ENCODE measurements at regions not wholly inside any gene's neighbourhood (a gene's known extent, or its start where the extent isn't known, plus 50 kb on each side); places are given as distances from the start of the nearest gene placed in this dataset.

- H3K9ac ChIP-seq (ENCODE audit: low read length) = no peak overlapping the region
- TF ChIP-seq CTCF (IDR thresholded peaks at IDR 0.05; ENCODE audit: insufficient read depth, low read depth, low read length) (no peak), EZH2 (IDR thresholded peaks at IDR 0.05; ENCODE audit: insufficient read depth, low read length) (no peak)
- no peak overlapping the region for H3K4me3 Mint-ChIP-seq (ENCODE audit: unreplicated experiment)
Observed at GRCh38 chr12:87756721-87757120, 272.5 kb downstream of the C12orf50 start.

DNA sequence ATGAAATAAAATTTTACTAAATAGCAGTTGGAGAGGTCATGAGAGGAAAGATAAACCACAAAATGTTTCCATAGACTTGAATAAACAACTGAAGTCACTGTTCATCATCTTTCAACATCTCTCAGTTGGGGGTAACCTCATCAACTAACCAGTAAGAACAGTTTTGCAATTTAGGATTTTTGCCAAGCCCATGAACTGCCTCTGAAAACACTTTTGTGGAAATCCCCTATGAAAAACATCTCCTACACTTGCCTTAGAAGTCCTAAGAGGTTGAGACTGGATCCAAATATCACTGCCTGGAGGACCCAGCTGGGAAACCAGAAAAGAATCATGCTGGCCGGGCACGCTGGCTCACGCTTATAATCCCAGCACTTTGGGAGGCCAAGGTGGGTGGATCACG, 273.1 kb downstream of the C12orf50 start:
- Mint-ChIP-seq H3K36me3 (ENCODE audit: low read depth, unreplicated experiment) (no peaks in the 10 kb centered on the region), H3K27ac (ENCODE audit: unreplicated experiment) (no peak overlapping the region), H3K27me3 (ENCODE audit: low read depth, unreplicated experiment) (no peaks in the 10 kb centered on the region), H3K4me3 (ENCODE audit: unreplicated experiment) (no peak overlapping the region), H3K9me3 (ENCODE audit: unreplicated experiment) (no peaks in the 10 kb centered on the region), H3K4me1 (ENCODE audit: low read depth, unreplicated experiment) (peaks cover 3% of the 10 kb centered on the region)
- Histone ChIP-seq H3K4me1 (ENCODE audit: insufficient read depth, low read length) (no peaks in the 10 kb centered on the region), H3K36me3 (ENCODE audit: insufficient read depth, low read length) (no peaks in the 10 kb centered on the region), H3K27me3 (ENCODE audit: insufficient read depth, low read length) (no peaks in the 10 kb centered on the region), H2AFZ (ENCODE audit: low read depth, low read length) (no peak overlapping the region), H3K4me2 (ENCODE audit: low read length) (no peak overlapping the region), H3K27ac (ENCODE audit: low read depth, low read length) (peak overlapping the region; percentile 44), H3K4me3 (ENCODE audit: insufficient read depth, low read depth, low read length) (no peak overlapping the region), H3K79me2 (ENCODE audit: insufficient read depth, low read length) (no peaks in the 10 kb centered on the region), H4K20me1 (ENCODE audit: insufficient read depth, low read length) (no peaks in the 10 kb centered on the region), H3K9me3 (ENCODE audit: insufficient read depth, low read depth, low read length) (no peaks in the 10 kb centered on the region), H3K9ac (ENCODE audit: low read length) (no peak overlapping the region)
- TF ChIP-seq CTCF (IDR thresholded peaks at IDR 0.05; ENCODE audit: insufficient read depth, low read depth, low read length) (no peak), EZH2 (IDR thresholded peaks at IDR 0.05; ENCODE audit: insufficient read depth, low read length) (no peak)
- peak; percentile 94 for DNase-seq (ENCODE audit: low read depth)
- FAIRE-seq = no peak

More at GRCh38 chr12:87756721-87757120, 272.5 kb downstream of the C12orf50 start:
- H3K4me1 ChIP-seq (ENCODE audit: insufficient read depth, low read length) = no peaks in the 10 kb centered on the region
- no peaks in the 10 kb centered on the region for H3K36me3 Mint-ChIP-seq (ENCODE audit: low read depth, unreplicated experiment)
- H3K79me2 ChIP-seq (ENCODE audit: insufficient read depth, low read length) = no peaks in the 10 kb centered on the region
- H3K36me3 ChIP-seq (ENCODE audit: insufficient read depth, low read length) = no peaks in the 10 kb centered on the region
- no peak overlapping the region for H2AFZ ChIP-seq (ENCODE audit: low read depth, low read length)
- H3K27ac ChIP-seq (ENCODE audit: low read depth, low read length) = no peak overlapping the region
- FAIRE-seq = no peak
- no peaks in the 10 kb centered on the region for H3K9me3 Mint-ChIP-seq (ENCODE audit: unreplicated experiment)
- H3K27me3 Mint-ChIP-seq (ENCODE audit: low read depth, unreplicated experiment) = no peaks in the 10 kb centered on the region
- no peaks in the 10 kb centered on the region for H4K20me1 ChIP-seq (ENCODE audit: insufficient read depth, low read length)
- no peaks in the 10 kb centered on the region for H3K27me3 ChIP-seq (ENCODE audit: insufficient read depth, low read length)
- DNase-seq (ENCODE audit: low read depth) = no peak
- H3K9me3 ChIP-seq (ENCODE audit: insufficient read depth, low read depth, low read length) = no peaks in the 10 kb centered on the region
- H3K4me3 ChIP-seq (ENCODE audit: insufficient read depth, low read depth, low read length) = no peak overlapping the region
- H3K27ac Mint-ChIP-seq (ENCODE audit: unreplicated experiment) = no peak overlapping the region
- no peak overlapping the region for H3K4me2 ChIP-seq (ENCODE audit: low read length)
- H3K4me1 Mint-ChIP-seq (ENCODE audit: low read depth, unreplicated experiment) = peaks cover 3% of the 10 kb centered on the region

DNA sequence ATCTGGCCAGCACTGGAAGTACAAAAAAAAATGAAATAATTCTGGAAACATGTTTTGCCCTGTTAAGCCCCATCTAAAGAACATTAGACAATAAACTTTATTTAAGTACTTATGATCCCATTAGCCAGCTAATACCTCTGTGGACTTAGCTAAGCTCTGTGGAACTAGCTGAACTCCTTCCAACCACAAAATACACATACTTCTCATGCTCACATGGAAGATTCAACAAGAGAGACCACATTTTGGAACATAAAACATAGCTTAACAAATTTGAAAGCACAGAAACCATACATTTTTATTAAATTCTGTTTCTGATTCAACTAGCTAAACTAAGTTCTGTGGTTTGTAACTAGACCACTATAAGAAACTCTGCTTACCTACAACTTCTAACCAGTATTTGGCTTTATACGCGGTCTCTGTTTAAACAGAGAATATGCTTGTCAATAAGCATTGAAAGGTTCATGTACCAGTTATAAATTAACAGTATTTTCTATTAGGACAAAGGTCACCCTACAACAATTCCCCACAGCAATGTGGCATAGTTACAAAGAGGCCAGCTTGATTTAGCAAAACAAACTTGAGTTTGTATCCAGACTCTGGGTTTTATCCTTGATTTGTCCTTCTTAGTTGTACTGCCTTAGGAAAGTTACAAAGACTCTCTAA, 300.1 kb downstream of the C12orf50 start:
- Histone ChIP-seq H3K27ac (ENCODE audit: low read depth, low read length) (no peak overlapping the region), H3K36me3 (ENCODE audit: insufficient read depth, low read length) (no peaks in the 10 kb centered on the region), H3K4me1 (ENCODE audit: insufficient read depth, low read length) (no peaks in the 10 kb centered on the region), H3K4me3 (ENCODE audit: insufficient read depth, low read depth, low read length) (no peak overlapping the region), H3K9ac (ENCODE audit: low read length) (no peak overlapping the region), H2AFZ (ENCODE audit: low read depth, low read length) (no peak overlapping the region), H3K9me3 (ENCODE audit: insufficient read depth, low read depth, low read length) (no peaks in the 10 kb centered on the region), H3K4me2 (ENCODE audit: low read length) (no peak overlapping the region), H3K27me3 (ENCODE audit: insufficient read depth, low read length) (no peaks in the 10 kb centered on the region), H3K79me2 (ENCODE audit: insufficient read depth, low read length) (no peaks in the 10 kb centered on the region), H4K20me1 (ENCODE audit: insufficient read depth, low read length) (no peaks in the 10 kb centered on the region)
- TF ChIP-seq CTCF (IDR thresholded peaks at IDR 0.05; ENCODE audit: insufficient read depth, low read depth, low read length) (no peak), EZH2 (IDR thresholded peaks at IDR 0.05; ENCODE audit: insufficient read depth, low read length) (no peak)
- DNase-seq (ENCODE audit: low read depth) = peak; percentile 53
- Mint-ChIP-seq H3K36me3 (ENCODE audit: low read depth, unreplicated experiment) (no peaks in the 10 kb centered on the region), H3K27me3 (ENCODE audit: low read depth, unreplicated experiment) (no peaks in the 10 kb centered on the region), H3K4me3 (ENCODE audit: unreplicated experiment) (no peak overlapping the region), H3K4me1 (ENCODE audit: low read depth, unreplicated experiment) (no peaks in the 10 kb centered on the region), H3K27ac (ENCODE audit: unreplicated experiment) (no peak overlapping the region), H3K9me3 (ENCODE audit: unreplicated experiment) (no peaks in the 10 kb centered on the region)
- no peak for FAIRE-seq

Data from astrocyte (in vitro differentiated cells and primary cell).